ENCODE measurements at regions not wholly inside any gene's neighbourhood (a gene's known extent, or its start where the extent isn't known, plus 50 kb on each side); places are given as distances from the start of the nearest gene placed in this dataset.
A peak's percentile ranks its signal among the peaks of the same experiment; 100 is the strongest.

DNA sequence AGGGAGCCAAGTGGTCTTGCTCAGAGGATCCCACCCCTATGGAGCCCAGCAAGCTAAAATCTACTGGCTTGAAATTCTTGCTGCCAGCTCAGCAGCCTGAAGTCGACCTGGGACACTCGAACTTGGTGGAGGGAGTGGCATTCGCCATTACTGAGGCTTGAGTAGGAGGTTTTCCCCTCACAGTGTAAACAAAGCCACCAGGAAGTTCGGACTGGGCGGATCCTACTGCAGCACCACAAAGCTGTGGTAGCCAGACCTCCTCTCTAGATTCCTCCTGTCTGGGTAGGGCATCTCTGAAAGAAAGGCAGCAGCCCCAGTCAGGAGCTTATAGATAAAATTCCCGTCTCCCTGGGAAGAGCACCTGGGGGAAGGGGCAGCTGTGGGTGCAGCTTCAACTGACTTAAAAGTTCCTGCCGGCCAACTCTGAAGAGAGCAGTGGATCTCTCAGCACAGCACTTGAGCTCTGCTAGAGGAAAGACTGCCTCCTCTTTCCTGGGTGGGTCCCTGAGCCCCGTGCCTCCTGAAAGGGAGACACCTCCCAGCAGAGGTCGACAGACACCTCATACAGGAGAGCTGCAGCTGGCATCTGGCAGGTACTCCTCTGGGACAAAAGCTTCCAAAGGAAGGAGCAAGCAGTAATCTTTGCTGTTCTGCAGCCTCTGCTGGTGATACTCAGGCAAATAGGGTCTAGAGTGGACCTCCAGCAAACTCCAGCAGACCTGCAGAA lies 576.3 kb upstream of the NECTIN3 start:
- Histone ChIP-seq H3K9ac (ENCODE audit: extremely low read depth, insufficient read length, low read length) (no peak overlapping the region), H2BK15ac (ENCODE audit: low read depth, low read length) (no peak overlapping the region), H4K20me1 (ENCODE audit: control insufficient read depth, insufficient read depth, insufficient read length) (no peaks in the 10 kb centered on the region), H2BK12ac (ENCODE audit: insufficient read length, low read depth, low read length) (no peak overlapping the region), H4K8ac (replicated peaks; ENCODE audit: insufficient read length, low read depth, low read length) (no peak overlapping the region), H3K4me2 (ENCODE audit: insufficient read depth, insufficient read length, low read length) (no peak overlapping the region), H3K79me2 (ENCODE audit: insufficient read depth, low read length) (no peaks in the 10 kb centered on the region), H3K79me1 (ENCODE audit: insufficient read depth, low read depth, low read length, poor library complexity, severe bottlenecking) (no peaks in the 10 kb centered on the region), H2BK120ac (ENCODE audit: low read depth, low read length, poor library complexity, severe bottlenecking) (no peak overlapping the region), H3K27me3 (ENCODE audit: insufficient read depth, low read length) (no peaks in the 10 kb centered on the region), H2BK5ac (ENCODE audit: insufficient read length, low read length) (no peak overlapping the region), H3T11ph (ENCODE audit: low read length) (no peak overlapping the region), H4K5ac (ENCODE audit: insufficient read length, low read depth, low read length) (no peak overlapping the region), H3K23ac (ENCODE audit: insufficient read length, low read depth, low read length) (no peak overlapping the region), H3K9me3 (ENCODE audit: control insufficient read depth, low read depth, low read length) (no peaks in the 10 kb centered on the region), H2AK5ac (ENCODE audit: insufficient read length, low read length) (no peak overlapping the region), H3K4me1 (ENCODE audit: insufficient read depth, low read length) (no peaks in the 10 kb centered on the region), H3K56ac (ENCODE audit: insufficient read length, low read depth, low read length) (no peak overlapping the region), H3K27ac (ENCODE audit: insufficient read length, low read depth, low read length) (no peak overlapping the region), H2AFZ (ENCODE audit: low read length) (peak overlapping the region; percentile 2), H3K14ac (ENCODE audit: insufficient read depth, low read length) (no peak overlapping the region), H2BK20ac (ENCODE audit: low read depth, low read length, poor library complexity, severe bottlenecking) (no peak overlapping the region), H4K91ac (ENCODE audit: insufficient read length, low read depth, low read length) (no peak overlapping the region), H3K18ac (ENCODE audit: insufficient read length, low read depth, low read length) (no peak overlapping the region), H3K4ac (ENCODE audit: low read depth, low read length) (no peak overlapping the region), H3K23me2 (ENCODE audit: insufficient read length, low read depth, low read length, poor library complexity, severe bottlenecking) (no peaks in the 10 kb centered on the region)
- Mint-ChIP-seq H3K9me3 (peaks cover 0 to 6% of the 10 kb centered on the region in 2 experiments; a peak in 4 of 5 replicates), H3K27ac (no peak overlapping the region), H3K4me1 (peaks cover 8 to 16% of the 10 kb centered on the region in 2 experiments), H3K4me3 (no peak overlapping the region), H3K36me3 (ENCODE audit: insufficient read depth in 1 of 3, low read depth in 3 of 3) (peaks cover 2 to 9% (median 9%) of the 10 kb centered on the region in 3 experiments; a peak in 5 of 7 replicates), H3K27me3 (ENCODE audit: low read depth) (no peaks in the 10 kb centered on the region)
- DNase-seq: peak; percentile 49
- no CpG with 5 or more reads among the region's 9 CpGs for WGBS (ENCODE audit: extremely low coverage, insufficient read length, low lambda C conversion rate)
- TF ChIP-seq, protein P1, sequence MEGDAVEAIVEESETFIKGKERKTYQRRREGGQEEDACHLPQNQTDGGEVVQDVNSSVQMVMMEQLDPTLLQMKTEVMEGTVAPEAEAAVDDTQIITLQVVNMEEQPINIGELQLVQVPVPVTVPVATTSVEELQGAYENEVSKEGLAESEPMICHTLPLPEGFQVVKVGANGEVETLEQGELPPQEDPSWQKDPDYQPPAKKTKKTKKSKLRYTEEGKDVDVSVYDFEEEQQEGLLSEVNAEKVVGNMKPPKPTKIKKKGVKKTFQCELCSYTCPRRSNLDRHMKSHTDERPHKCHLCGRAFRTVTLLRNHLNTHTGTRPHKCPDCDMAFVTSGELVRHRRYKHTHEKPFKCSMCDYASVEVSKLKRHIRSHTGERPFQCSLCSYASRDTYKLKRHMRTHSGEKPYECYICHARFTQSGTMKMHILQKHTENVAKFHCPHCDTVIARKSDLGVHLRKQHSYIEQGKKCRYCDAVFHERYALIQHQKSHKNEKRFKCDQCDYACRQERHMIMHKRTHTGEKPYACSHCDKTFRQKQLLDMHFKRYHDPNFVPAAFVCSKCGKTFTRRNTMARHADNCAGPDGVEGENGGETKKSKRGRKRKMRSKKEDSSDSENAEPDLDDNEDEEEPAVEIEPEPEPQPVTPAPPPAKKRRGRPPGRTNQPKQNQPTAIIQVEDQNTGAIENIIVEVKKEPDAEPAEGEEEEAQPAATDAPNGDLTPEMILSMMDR (conservative IDR thresholded peaks at IDR 0.05): peak; percentile 45; the same call in 2 of the 3 replicates

Data from H9 (cell line).